H9 (cell line): ENCODE measurements at regions not wholly inside any gene's neighbourhood (a gene's known extent, or its start where the extent isn't known, plus 50 kb on each side); places are given as distances from the start of the nearest gene placed in this dataset.

ENCODE experiments used
- DNase-seq: peaks from one replicate; pipeline ENCODE4 v3.0.0-alpha.2; 2017
- H2AFZ ChIP-seq: one replicate; pipeline ENCODE4 v1.6.1; 2013; ENCODE audit warnings: mild to moderate bottlenecking, low read length, control low read depth, moderate library complexity
- H2AK5ac ChIP-seq: 2 replicates; pipeline ENCODE4 v1.6.1; 2013; ENCODE audit warnings: low read length, control low read depth, mixed read lengths; ENCODE audit not compliant: insufficient read length
- H2BK120ac ChIP-seq: one replicate; pipeline ENCODE4 v1.6.1; 2013; ENCODE audit warnings: low read depth, mild to moderate bottlenecking, low read length, control low read depth, inconsistent platforms; ENCODE audit not compliant: poor library complexity, severe bottlenecking
- H2BK12ac ChIP-seq: 2 replicates; pipeline ENCODE4 v1.6.1; 2013; ENCODE audit warnings: low read length, control low read depth, mixed read lengths, low read depth; ENCODE audit not compliant: insufficient read length
- H2BK15ac ChIP-seq: 2 replicates; pipeline ENCODE4 v1.6.1; 2013; ENCODE audit warnings: low read depth, low read length, control low read depth
- H2BK20ac ChIP-seq: one replicate; pipeline ENCODE4 v1.6.1; 2013; ENCODE audit warnings: low read depth, mild to moderate bottlenecking, low read length, control low read depth, inconsistent platforms; ENCODE audit not compliant: poor library complexity, severe bottlenecking
- H2BK5ac ChIP-seq: 2 replicates; pipeline ENCODE4 v1.6.1; 2013; ENCODE audit warnings: low read length, control low read depth, mixed read lengths; ENCODE audit not compliant: insufficient read length
- H3K14ac ChIP-seq: 2 replicates; pipeline ENCODE4 v1.6.1; 2013; ENCODE audit warnings: low read length, control low read depth; ENCODE audit not compliant: insufficient read depth
- H3K18ac ChIP-seq: 2 replicates; pipeline ENCODE4 v1.6.1; 2013; ENCODE audit warnings: low read depth, mild to moderate bottlenecking, mixed read lengths, low read length, control low read depth; ENCODE audit not compliant: insufficient read length
- H3K23ac ChIP-seq: 2 replicates; pipeline ENCODE4 v1.6.1; 2013; ENCODE audit warnings: low read length, control low read depth, mixed read lengths, low read depth; ENCODE audit not compliant: insufficient read length
- H3K23me2 ChIP-seq: 2 replicates; pipeline ENCODE4 v1.6.1; 2013; ENCODE audit warnings: low read depth, mild to moderate bottlenecking, mixed read lengths, low read length, control low read depth; ENCODE audit not compliant: insufficient read length, poor library complexity, severe bottlenecking
- H3K27ac ChIP-seq: 2 replicates; pipeline ENCODE4 v1.5.1; 2013; ENCODE audit warnings: low read length, control low read depth, mixed read lengths, low read depth; ENCODE audit not compliant: insufficient read length
- H3K27me3 ChIP-seq: 2 replicates; pipeline ENCODE4 v1.6.1; 2013; ENCODE audit warnings: low read length, control low read depth, inconsistent platforms; ENCODE audit not compliant: insufficient read depth
- H3K4ac ChIP-seq: 2 replicates; pipeline ENCODE4 v1.6.1; 2013; ENCODE audit warnings: low read depth, mild to moderate bottlenecking, control low read depth, inconsistent platforms, low read length, moderate library complexity
- H3K4me1 ChIP-seq: 2 replicates; pipeline ENCODE4 v1.6.1; 2013; ENCODE audit warnings: low read length, control low read depth, inconsistent platforms; ENCODE audit not compliant: insufficient read depth
- H3K4me2 ChIP-seq: 2 replicates; pipeline ENCODE4 v1.6.1; 2013; ENCODE audit warnings: low read length, control low read depth, mixed read lengths; ENCODE audit not compliant: insufficient read length, insufficient read depth
- H3K56ac ChIP-seq: 2 replicates; pipeline ENCODE4 v1.6.1; 2013; ENCODE audit warnings: low read depth, mild to moderate bottlenecking, mixed read lengths, low read length, control low read depth; ENCODE audit not compliant: insufficient read length
- H3K79me1 ChIP-seq: 2 replicates; pipeline ENCODE4 v1.6.1; 2013; ENCODE audit warnings: low read depth, mild to moderate bottlenecking, moderate library complexity, low read length, control low read depth, inconsistent platforms; ENCODE audit not compliant: insufficient read depth, poor library complexity, severe bottlenecking
- H3K79me2 ChIP-seq: 2 replicates; pipeline ENCODE4 v1.6.1; 2013; ENCODE audit warnings: low read length, control low read depth, inconsistent platforms; ENCODE audit not compliant: insufficient read depth
- H3K9ac ChIP-seq: 2 replicates; pipeline ENCODE4 v1.6.1; 2013; ENCODE audit warnings: low read length, control low read depth, mixed read lengths; ENCODE audit not compliant: insufficient read length; ENCODE audit errors: extremely low read depth
- H3K9me3 ChIP-seq: one replicate; pipeline ENCODE4 v1.6.1; 2013; ENCODE audit warnings: low read depth, low read length, inconsistent platforms; ENCODE audit not compliant: control insufficient read depth
- H3T11ph ChIP-seq: one replicate; pipeline ENCODE4 v1.6.1; 2013; ENCODE audit warnings: mild to moderate bottlenecking, low read length, control low read depth, inconsistent platforms
- H4K20me1 ChIP-seq: one replicate; pipeline ENCODE4 v1.6.1; 2013; ENCODE audit not compliant: control insufficient read depth, insufficient read length, insufficient read depth
- H4K5ac ChIP-seq: 2 replicates; pipeline ENCODE4 v1.6.1; 2013; ENCODE audit warnings: low read depth, mild to moderate bottlenecking, mixed read lengths, low read length, control low read depth; ENCODE audit not compliant: insufficient read length
- H4K8ac ChIP-seq: replicated peaks from 2 replicates; pipeline ENCODE4 v1.6.1; 2013; ENCODE audit warnings: low read length, control low read depth, mixed read lengths, low read depth; ENCODE audit not compliant: insufficient read length
- H4K91ac ChIP-seq: 2 replicates; pipeline ENCODE4 v1.6.1; 2013; ENCODE audit warnings: low read depth, mild to moderate bottlenecking, moderate library complexity, mixed read lengths, low read length, control low read depth; ENCODE audit not compliant: insufficient read length
- H3K27ac Mint-ChIP-seq, 3 experiments: 2 replicates in 2 of 3; 3 replicates in 1 of 3; pipeline ENCODE4 v1.8.0; 2020 to 2021; ENCODE audit warnings: mixed read lengths in 3 of 3, mild to moderate bottlenecking in 1 of 3, moderate library complexity in 1 of 3
- H3K27me3 Mint-ChIP-seq: 2 replicates; pipeline ENCODE4 v1.8.0; 2021; ENCODE audit warnings: low read depth, mild to moderate bottlenecking, moderate library complexity, mixed read lengths
- H3K36me3 Mint-ChIP-seq, 3 experiments: 2 replicates in 2 of 3; 3 replicates in 1 of 3; pipeline ENCODE4 v1.8.0; 2020 to 2021; ENCODE audit warnings: low read depth in 3 of 3, mixed read lengths in 3 of 3; ENCODE audit not compliant: insufficient read depth in 1 of 3
- H3K4me1 Mint-ChIP-seq, 2 experiments: 2 replicates each; pipeline ENCODE4 v1.8.0; 2020; ENCODE audit warnings: mixed read lengths in 2 of 2
- H3K4me3 Mint-ChIP-seq, 2 experiments: 2 replicates in 1 of 2; 3 replicates in 1 of 2; pipeline ENCODE4 v1.8.0; 2020 to 2021; ENCODE audit warnings: mild to moderate bottlenecking in 2 of 2, mixed read lengths in 2 of 2, moderate library complexity in 1 of 2
- H3K9me3 Mint-ChIP-seq, 2 experiments: 2 replicates in 1 of 2; 3 replicates in 1 of 2; pipeline ENCODE4 v1.8.0; 2020; ENCODE audit warnings: mild to moderate bottlenecking in 2 of 2, mixed read lengths in 2 of 2, moderate library complexity in 1 of 2
- WGBS: extraction: QIAGEN DNeasy Blood & Tissue Kit; methylation state at CpG from one replicate; pipeline ENCODE4 v1.1.7; 2013; ENCODE audit warnings: missing lambda C conversion rate, low lambda C conversion rate, mixed read lengths; ENCODE audit not compliant: insufficient read length; ENCODE audit errors: extremely low coverage; 5-methylcytosine and 5-hydroxymethylcytosine counted together
- TF ChIP-seq, protein P1 (sequence below): fragments of 200-600 bp; sonication (generic); conservative IDR thresholded peaks from 3 replicates; pipeline ENCODE4 v1.8.0; 2021; ENCODE audit warnings: antibody characterized with exemption, mild to moderate bottlenecking

DNA sequence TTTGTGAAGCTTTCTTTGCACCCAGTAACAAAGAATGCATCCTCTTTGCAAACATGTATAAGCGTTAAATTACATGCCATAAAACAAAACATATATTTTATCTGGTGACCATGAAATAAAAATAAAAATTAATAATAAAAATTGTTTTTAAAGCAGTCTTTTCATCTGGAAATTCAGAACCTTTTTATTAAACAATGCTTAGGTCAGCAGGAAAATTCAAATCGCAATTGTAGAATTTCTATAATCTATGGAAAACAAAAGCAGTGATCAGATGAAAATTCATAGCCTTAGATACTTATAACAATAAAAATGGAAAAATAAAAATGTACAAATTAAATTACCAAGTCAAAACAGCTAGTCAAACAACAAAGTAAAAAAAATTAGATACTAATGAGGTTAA lies 435.9 kb upstream of the CHAC2 start:
- H2BK15ac ChIP-seq, result no peak overlapping the region
- TF ChIP-seq, protein P1, sequence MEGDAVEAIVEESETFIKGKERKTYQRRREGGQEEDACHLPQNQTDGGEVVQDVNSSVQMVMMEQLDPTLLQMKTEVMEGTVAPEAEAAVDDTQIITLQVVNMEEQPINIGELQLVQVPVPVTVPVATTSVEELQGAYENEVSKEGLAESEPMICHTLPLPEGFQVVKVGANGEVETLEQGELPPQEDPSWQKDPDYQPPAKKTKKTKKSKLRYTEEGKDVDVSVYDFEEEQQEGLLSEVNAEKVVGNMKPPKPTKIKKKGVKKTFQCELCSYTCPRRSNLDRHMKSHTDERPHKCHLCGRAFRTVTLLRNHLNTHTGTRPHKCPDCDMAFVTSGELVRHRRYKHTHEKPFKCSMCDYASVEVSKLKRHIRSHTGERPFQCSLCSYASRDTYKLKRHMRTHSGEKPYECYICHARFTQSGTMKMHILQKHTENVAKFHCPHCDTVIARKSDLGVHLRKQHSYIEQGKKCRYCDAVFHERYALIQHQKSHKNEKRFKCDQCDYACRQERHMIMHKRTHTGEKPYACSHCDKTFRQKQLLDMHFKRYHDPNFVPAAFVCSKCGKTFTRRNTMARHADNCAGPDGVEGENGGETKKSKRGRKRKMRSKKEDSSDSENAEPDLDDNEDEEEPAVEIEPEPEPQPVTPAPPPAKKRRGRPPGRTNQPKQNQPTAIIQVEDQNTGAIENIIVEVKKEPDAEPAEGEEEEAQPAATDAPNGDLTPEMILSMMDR, result no peak
- no peaks in the 10 kb centered on the region for H3K9me3 ChIP-seq
- H3K18ac ChIP-seq, result no peak overlapping the region
- H3K23ac ChIP-seq, result no peak overlapping the region
- no peak overlapping the region for H3K4ac ChIP-seq
- no peaks in the 10 kb centered on the region for H3K23me2 ChIP-seq
- Mint-ChIP-seq H3K27me3 (no peaks in the 10 kb centered on the region), H3K9me3 (no peaks in the 10 kb centered on the region), H3K27ac (no peak overlapping the region), H3K4me1 (no peaks in the 10 kb centered on the region), H3K36me3 (no peaks in the 10 kb centered on the region), H3K4me3 (no peak overlapping the region)
- no peak overlapping the region for H4K5ac ChIP-seq
- H3K79me2 ChIP-seq, result no peaks in the 10 kb centered on the region
- no peak overlapping the region for H3T11ph ChIP-seq
- H3K9ac ChIP-seq, result no peak overlapping the region
- no peak overlapping the region for H2BK20ac ChIP-seq
- H2AK5ac ChIP-seq, result no peak overlapping the region
- no peaks in the 10 kb centered on the region for H3K4me1 ChIP-seq
- no peak overlapping the region for H3K56ac ChIP-seq
- no peak overlapping the region for H3K14ac ChIP-seq
- H2BK5ac ChIP-seq, result no peak overlapping the region
- WGBS, result no CpG with 5 or more reads among the region's 2 CpGs
- DNase-seq, result no peak
- no peak overlapping the region for H2AFZ ChIP-seq
- H2BK120ac ChIP-seq, result no peak overlapping the region
- no peaks in the 10 kb centered on the region for H4K20me1 ChIP-seq
- no peak overlapping the region for H2BK12ac ChIP-seq
- no peak overlapping the region for H3K27ac ChIP-seq
- no peak overlapping the region for H4K91ac ChIP-seq
- H3K79me1 ChIP-seq, result no peaks in the 10 kb centered on the region
- no peaks in the 10 kb centered on the region for H3K27me3 ChIP-seq
- H4K8ac ChIP-seq, result no peak overlapping the region
- H3K4me2 ChIP-seq, result no peak overlapping the region
